Thyroid gland (tissue), 4 donors: ENCODE measurements at regions not wholly inside any gene's neighbourhood (a gene's known extent, or its start where the extent isn't known, plus 50 kb on each side); places are given as distances from the start of the nearest gene placed in this dataset.
"Not testable (repeated sequence)": the region's sequence is repeated elsewhere in the genome, so short reads cannot be mapped to it uniquely, and the experiment has no call there.

ENCODE experiments used
- CTCF ChIP-seq, 6 experiments: fragments of 200-600 bp in 3 of 6; fragments of 450-650 bp in 3 of 6; sonication (generic) in 3 of 6; IDR thresholded peaks; one replicate each; pipeline ENCODE4 v1.5.1; 2016 to 2019; ENCODE audit warnings: antibody characterized with exemption in 6 of 6, mild to moderate bottlenecking in 2 of 6, inconsistent platforms in 1 of 6, moderate library complexity in 1 of 6
- POLR2A ChIP-seq, 2 donors: fragments of 450-650 bp; IDR thresholded peaks; one replicate each; pipeline ENCODE4 v1.6.1; 2017; ENCODE audit warnings: antibody characterized with exemption in 2 of 2, mild to moderate bottlenecking in 2 of 2, moderate library complexity in 1 of 2

GRCh38 chr7:128564123-128564700 is 87.7 kb downstream of the METTL2B start:
- TF ChIP-seq POLR2A, CTCF (IDR thresholded peaks at IDR 0.05): not testable (repeated sequence)
